ENCODE measurements at regions not wholly inside any gene's neighbourhood (a gene's known extent, or its start where the extent isn't known, plus 50 kb on each side); places are given as distances from the start of the nearest gene placed in this dataset.

DNA sequence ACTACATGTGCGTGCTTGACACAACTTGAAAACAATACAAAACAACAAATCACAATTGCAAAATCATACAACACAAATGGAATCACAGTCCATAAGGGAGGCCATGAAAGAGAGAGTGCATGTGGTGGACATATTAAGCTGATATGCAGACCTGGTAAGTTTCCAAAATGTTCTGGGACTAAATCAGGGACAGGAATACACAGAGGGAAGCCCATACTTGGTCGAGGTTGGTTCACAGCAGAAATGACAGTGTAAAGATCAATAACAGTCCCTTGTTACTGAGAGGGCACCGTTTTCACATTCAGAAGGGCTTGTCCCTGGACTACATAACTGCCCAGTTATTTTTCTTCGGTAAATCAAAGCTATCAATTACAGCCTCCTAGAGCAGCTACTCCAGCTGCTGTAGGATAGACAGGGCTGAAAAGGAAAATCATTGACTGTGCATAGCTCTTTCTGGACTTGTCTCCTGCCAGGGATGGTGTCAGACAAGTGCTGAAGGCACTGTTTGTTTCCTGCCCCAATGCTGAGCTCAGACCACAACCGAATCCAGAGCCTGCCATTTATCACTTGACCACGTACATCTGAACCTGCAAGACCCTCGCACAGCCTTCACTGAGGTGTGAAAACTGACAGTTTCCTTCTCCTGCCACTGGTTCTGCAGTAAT, 79.5 kb upstream of the KCNMB2 start:
- DNase-seq, result no peak

DNA sequence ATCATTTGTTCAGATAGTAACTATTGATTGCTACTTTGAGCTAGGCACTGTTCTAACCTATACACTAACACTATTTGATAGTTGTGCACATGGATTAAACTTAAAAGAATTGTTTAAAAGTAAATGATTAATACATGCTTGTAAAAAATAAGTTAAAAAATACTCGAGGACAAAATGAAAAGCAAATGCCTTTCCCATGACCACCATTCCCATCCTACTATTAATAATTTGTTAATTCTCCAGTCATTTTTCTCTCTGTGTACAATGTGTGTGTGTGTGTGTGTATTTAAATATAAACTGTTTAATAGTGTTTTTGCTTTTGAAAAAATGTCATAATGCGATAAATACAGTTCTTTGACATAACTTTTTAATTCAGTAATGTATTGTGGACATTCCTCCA, 78.7 kb upstream of the KCNMB2 start:
- no peak for DNase-seq

DNA sequence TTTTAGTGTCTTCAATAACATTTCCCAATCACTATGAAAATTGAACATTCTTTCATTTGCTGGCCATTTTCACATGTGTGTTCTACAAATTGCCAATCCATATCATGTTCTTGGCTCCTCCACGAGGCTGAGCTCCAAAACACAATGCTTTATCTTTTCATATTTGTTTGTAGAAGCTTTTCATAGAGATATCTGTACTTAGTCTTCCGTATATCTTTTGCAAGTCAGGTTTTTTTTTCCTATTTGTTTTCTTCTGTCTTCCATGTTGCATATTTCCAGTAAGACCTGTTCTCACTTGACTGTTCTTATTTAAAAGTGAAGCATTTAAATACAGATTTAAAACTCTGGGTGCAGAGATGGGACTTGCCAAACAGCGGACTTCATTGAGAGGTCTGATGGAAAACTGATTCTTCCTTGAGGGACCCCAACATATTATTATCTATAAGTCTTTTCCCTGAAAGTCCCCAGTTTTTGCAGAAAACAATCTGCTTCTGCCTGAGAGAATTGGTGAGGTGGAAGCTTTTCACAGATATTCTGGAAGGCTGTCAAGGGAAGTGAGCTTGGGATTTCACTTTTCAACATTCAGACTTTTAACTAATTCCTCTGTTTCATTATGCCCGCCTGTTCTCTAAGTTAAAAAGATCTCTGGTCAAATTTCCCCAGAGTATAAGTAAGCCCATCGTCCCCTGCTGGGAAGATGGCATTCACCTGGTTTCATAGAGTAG, 77.8 kb upstream of the KCNMB2 start:
- DNase-seq, result no peak

DNA sequence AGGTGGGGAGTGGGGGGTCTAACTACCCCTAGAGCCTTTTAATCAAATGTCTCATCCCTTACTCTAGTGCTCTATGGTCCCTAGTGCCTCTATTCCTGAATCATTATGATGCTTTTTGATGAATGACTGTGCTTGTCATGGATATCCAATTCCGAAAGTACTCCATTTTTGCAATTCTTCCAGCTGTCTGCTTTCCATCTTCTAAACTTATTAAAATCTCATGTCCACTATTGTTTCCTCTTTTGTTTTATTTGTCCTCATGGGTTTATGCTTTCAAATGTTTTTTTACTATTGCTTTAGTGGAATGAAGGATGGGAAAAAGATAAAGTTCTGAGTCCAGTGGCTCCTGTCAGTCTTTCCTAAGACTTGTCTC, 77.2 kb upstream of the KCNMB2 start:
- no peak for DNase-seq

DNA sequence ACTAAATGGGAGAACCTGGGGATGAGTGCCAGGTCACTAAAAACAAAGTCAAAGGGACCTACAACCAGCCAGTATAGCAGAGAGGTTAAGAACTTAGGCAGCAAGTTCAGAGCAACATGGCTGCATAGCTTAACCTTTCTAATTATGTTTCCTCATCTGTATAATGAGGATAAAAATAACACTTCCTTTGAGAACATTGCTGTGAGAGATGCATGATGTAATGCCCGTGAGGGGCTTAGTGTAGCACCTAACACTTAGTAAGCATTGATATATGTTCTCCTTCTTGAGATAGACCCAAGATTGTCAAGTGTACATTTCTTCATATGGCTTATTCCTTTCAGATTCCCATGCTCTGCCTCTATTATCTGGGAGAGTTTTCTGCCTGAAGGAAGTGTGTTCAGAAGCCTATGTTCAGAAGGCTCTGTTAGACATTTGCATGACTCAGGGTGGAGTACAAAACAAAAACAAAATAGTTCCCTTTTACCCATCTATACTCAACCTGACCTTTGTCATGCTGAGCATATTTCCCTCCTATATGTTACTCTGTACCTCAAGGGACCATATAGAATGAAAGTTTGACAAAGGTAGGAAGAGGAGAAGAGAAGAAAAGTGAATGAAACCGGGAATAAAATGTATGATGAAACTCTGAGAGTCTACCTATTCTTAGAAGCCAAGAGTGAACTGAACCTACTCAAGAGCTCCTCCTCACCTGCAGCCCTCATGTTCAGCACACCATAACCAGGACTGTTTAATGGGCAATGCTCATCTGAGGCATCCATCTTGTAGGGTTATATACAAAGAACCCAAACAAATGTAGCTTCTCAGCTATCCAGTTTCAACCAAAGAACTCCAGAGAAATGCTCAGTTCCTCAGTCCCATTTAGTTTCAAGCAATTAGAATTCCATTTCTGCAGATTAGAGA, 70.7 kb upstream of the KCNMB2 start:
- no peak for DNase-seq

DNA sequence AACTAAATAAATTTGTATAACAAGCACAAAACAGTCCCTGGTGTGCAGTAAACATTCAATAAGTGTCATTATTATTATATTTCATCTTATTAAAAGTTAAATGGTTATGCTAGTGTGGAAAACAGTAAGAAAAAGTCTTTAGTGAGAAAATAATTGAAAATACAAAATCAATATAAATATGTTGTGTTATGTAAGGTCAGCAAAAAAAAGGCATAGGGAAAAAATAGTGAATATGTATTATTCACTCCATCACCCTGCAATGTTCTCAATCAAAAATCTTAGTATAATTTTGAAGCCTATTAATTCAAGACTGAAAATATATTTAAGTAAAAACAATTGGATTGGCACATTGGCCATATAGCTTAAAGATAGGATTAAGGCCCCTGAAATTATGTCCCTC, 63.3 kb upstream of the KCNMB2 start:
- DNase-seq, result no peak

DNA sequence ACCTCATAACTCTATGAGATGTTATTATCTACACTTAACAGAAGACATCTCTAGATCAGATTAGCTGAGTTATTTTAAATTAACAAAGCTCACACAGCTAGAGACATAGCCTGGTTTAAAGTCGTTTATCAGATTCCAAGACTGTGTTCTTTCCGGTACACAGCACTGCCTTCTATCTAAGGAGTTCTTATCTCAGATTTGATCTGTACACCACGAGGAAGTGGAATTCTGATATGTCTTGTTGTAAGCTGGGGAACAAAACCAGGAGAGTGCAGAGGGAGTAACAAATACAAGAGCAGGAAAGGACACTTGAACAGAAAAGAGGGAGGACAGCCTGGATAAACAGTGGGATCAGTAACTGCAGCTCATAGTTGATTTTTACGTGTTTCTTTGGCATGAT, 61.7 kb upstream of the KCNMB2 start:
- DNase-seq, result no peak

DNA sequence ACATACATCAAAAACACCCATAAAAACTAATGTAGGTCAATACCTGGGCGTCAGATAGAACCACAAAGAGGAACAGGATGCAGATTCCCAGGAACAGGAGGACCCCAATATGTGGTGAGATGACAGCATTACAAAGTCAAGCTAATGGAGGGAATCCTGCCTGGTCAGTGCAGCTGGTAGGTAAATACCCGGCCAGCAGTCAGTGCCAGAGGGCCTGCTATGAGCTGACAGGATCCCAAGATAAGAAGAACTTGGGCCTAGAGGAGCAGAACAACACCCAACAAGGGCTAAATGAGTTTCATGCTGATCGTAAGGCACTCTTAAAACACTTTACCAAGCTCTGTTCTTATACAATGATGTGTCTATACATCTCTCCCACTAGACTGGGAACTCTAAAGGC, 61.2 kb upstream of the KCNMB2 start:
- DNase-seq, result no peak

DNA sequence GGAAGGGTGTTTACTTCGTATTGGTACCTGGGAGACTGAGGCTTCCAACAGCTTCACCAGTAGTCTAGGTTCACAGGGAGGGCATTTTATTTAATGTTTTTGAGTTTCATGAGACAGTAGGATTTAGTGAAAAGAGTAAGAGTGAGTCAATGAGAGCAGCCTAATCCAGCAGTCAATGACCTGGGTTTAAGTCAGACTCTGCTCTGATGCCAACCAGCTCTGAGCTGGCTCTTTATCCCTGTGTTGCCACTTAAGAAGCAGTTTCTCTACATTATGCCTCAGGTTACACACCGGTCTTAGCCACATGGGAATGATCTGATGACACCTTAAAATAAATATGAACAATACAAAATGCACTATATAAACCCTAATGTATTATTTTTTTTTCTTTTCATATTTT, 59.4 kb upstream of the KCNMB2 start:
- no peak for DNase-seq

DNA sequence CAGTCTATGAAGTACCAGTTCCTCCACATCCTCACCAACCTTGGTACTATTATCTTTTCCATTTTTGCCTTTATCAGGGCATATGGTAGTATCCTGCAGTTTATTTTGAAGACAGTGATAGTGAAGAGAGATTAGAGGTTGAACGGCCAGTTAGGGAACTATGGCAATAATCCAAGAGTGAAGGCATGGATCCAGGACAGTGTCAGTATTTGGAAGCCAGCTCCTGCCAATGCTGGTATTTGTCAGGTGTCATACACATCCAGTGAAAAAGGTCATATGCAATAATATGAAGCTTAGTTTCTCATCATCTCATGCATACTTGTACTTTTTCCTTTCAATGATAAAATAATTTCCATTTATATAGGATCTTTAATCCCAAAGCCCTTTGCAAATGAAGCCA, 56.8 kb upstream of the KCNMB2 start:
- no peak for DNase-seq

DNA sequence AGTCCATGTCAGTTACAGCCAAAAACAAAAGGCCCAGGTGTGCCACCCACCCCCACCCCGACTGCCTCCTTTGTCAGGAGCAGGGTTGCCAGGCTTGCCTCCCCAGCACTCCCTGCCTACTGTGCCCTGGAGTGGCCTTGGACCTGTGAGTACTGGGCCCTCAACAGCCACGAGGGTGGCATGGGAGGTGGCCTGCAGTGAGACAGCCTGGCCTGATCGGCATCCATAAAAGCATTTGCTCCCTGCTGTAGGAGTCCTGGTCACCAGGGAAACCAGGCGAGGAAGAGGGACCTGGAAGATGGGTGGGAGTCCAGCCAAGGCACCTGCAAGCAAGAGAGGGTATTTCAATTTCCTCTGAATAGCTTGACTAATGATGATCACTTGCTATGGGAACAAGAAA, 56.4 kb upstream of the KCNMB2 start:
- no peak for DNase-seq

DNA sequence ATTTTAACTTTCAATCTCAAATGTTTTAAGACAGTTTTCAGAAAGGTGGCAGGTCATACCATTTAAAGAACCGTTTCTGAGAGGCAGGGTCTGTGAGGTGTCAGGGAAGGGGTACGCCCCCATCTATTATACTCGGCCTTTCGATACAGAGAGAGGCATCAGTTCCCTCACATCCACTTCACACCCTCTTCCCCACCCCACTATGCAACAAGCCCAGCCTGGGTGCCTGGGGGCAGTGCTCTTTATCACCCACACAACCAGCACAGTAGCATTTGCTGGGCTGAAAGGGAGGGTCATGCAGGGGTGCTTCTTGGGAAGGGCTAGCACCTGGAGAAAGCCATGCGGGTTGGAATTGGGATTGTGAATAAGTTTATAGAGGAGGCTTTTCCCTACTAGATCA, 56.0 kb upstream of the KCNMB2 start:
- DNase-seq, result no peak

DNA sequence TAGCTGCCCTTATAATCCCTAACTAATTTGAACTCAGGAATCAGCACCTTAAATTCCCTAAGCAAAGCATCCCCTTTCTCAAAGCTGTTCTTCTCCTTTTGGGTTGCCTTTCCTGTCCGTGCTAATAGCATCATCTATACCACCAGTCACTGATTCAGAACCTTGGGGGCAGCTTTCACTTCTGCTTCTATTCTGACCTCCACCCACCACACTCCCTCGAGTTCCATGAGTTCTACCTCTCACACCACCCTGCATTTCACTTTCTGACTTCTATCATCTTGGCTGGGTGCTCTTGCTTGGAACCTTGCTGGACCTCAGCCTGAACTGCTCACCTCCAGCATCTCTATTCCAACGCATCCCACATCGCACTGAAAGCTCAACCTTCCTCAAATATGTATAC, 55.4 kb upstream of the KCNMB2 start:
- DNase-seq, result no peak

DNA sequence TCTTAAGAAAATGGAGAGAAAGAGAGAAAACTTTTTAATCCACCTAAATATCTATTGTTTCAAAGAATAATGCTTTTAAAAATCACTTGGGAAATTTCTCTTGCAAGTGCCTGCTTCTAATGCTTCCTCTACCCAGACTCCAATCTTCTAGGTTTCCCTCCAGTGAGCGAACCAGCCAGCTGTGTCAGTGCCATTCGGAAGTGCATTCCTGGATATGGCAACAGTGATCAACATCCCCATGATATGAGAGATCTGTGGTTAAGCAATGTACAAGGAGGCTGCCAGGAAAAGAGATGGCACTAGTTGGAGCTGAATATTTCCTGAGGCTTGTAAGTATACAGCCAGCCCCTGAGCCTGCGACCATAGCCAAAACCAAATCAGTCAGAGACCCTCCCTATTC, 53.3 kb upstream of the KCNMB2 start:
- no peak for DNase-seq

DNA sequence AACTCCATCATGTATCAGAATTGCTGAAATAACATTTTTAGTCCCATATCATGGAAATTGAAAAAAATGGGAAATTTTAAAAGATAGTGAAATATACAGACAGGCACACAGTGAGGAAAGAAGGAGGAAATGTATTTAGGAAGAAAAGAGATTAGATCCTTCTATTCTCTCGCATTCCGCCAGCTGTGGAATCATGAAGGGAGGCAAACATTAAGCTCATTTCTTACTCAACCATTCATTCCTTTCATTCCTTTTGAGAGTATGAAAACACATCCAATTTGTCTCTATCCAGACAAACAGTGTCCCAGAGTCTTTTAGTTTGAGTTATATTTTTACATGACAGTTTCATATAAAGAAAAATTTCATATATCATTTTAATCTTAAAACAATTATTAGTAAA, 52.5 kb upstream of the KCNMB2 start:
- DNase-seq, result no peak

DNA sequence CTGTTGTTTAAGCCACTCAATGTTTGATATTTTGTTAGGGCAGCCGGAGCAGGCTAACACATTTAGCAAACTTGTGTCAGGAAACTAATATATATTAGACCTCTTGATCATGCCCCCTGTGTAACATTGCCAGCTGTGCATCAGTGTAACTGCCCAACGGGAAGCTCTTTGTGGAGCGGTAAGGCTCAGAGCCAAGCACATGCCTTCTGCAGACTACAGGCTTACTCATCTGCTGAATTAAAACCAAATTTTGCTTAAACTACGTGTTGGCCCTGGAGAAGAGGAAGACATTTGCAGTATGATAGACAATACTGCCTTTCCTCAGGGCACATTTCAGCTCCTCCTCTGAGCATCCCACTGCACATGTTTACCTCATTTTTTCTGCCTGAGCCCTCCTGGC, 50.5 kb upstream of the KCNMB2 start:
- DNase-seq, result no peak
